ENCODE measurements at regions not wholly inside any gene's neighbourhood (a gene's known extent, or its start where the extent isn't known, plus 50 kb on each side); places are given as distances from the start of the nearest gene placed in this dataset.

- TF ChIP-seq CTCF (IDR thresholded peaks at IDR 0.05; ENCODE audit: low read depth, low read length, poor library complexity, severe bottlenecking) (no peak), EZH2phosphoT487 (IDR thresholded peaks at IDR 0.05; ENCODE audit: borderline replicate concordance, low read length) (no peak)
Observed at GRCh38 chr19:56986386-56986785, 133.4 kb upstream of the USP29 start.
